Loucy (cell line): ENCODE measurements at regions not wholly inside any gene's neighbourhood (a gene's known extent, or its start where the extent isn't known, plus 50 kb on each side); places are given as distances from the start of the nearest gene placed in this dataset.
A peak's percentile ranks its signal among the peaks of the same experiment; 100 is the strongest.

Experiments used
- H2AFZ ChIP-seq: fragments of 200-600 bp; sonication (generic); 2 replicates; pipeline ENCODE4 v1.6.0; 2016; ENCODE audit warnings: antibody characterized with exemption, mild to moderate bottlenecking, low read length, moderate library complexity
- H3F3A ChIP-seq: fragments of 200-600 bp; 2 replicates; pipeline ENCODE4 v1.6.0; 2016; ENCODE audit warnings: antibody characterized with exemption, low read depth, mild to moderate bottlenecking
- H3K27me3 ChIP-seq: fragments of 200-600 bp; sonication (generic); 2 replicates; pipeline ENCODE4 v1.6.1; 2014; ENCODE audit warnings: low read length, mild to moderate bottlenecking; ENCODE audit not compliant: insufficient read depth, poor library complexity, severe bottlenecking
- H3K36me3 ChIP-seq: fragments of 200-600 bp; sonication (generic); 2 replicates; pipeline ENCODE4 v1.6.1; 2016; ENCODE audit warnings: low read length; ENCODE audit not compliant: insufficient read depth
- H3K4me1 ChIP-seq: fragments of 200-600 bp; sonication (generic); 2 replicates; pipeline ENCODE4 v1.5.1; 2014; ENCODE audit warnings: low read length, mild to moderate bottlenecking; ENCODE audit not compliant: insufficient read depth, poor library complexity, severe bottlenecking
- H3K4me2 ChIP-seq: fragments of 200-600 bp; sonication (generic); 2 replicates; pipeline ENCODE4 v1.6.0; 2014; ENCODE audit warnings: antibody characterized with exemption, low read length, low read depth, mild to moderate bottlenecking; ENCODE audit not compliant: poor library complexity, severe bottlenecking
- H3K4me3 ChIP-seq: fragments of 200-600 bp; sonication (generic); 2 replicates; pipeline ENCODE4 v1.5.1; 2014; ENCODE audit warnings: low read length, mild to moderate bottlenecking, mixed read lengths; ENCODE audit not compliant: poor library complexity, severe bottlenecking
- H3K79me2 ChIP-seq: fragments of 200-600 bp; sonication (generic); 2 replicates; pipeline ENCODE4 v1.6.1; 2014; ENCODE audit warnings: low read length; ENCODE audit not compliant: insufficient read depth
- H3K9ac ChIP-seq: fragments of 200-600 bp; sonication (generic); 2 replicates; pipeline ENCODE4 v1.6.0; 2014; ENCODE audit warnings: mild to moderate bottlenecking, low read depth, low read length, moderate library complexity; ENCODE audit not compliant: poor library complexity, severe bottlenecking
- H3K9me2 ChIP-seq: fragments of 200-600 bp; sonication (generic); replicated peaks from 2 replicates; pipeline ENCODE4 v1.6.1; 2016; ENCODE audit warnings: low read depth, low read length, mixed read lengths
- H3K9me3 ChIP-seq: fragments of 200-600 bp; sonication (generic); 2 replicates; pipeline ENCODE4 v1.6.1; 2014; ENCODE audit warnings: mild to moderate bottlenecking, antibody characterized with exemption, low read length, low read depth; ENCODE audit not compliant: insufficient read depth
- H4K20me1 ChIP-seq: fragments of 200-600 bp; sonication (generic); 2 replicates; pipeline ENCODE4 v1.6.0; 2014; ENCODE audit warnings: antibody characterized with exemption, low read length, mild to moderate bottlenecking; ENCODE audit not compliant: insufficient read depth, poor library complexity, severe bottlenecking
- EZH2phosphoT487 ChIP-seq: fragments of 200-600 bp; IDR thresholded peaks from 2 replicates; pipeline ENCODE4 v1.6.1; 2018; ENCODE audit warnings: antibody characterized with exemption, mild to moderate bottlenecking, moderate library complexity, borderline replicate concordance
- TF ChIP-seq, protein P1 (sequence below): fragments of 200-600 bp; sonication (generic); conservative IDR thresholded peaks from 2 replicates; pipeline ENCODE4 v1.5.1; 2014; ENCODE audit warnings: mild to moderate bottlenecking, antibody characterized with exemption, low read length

DNA sequence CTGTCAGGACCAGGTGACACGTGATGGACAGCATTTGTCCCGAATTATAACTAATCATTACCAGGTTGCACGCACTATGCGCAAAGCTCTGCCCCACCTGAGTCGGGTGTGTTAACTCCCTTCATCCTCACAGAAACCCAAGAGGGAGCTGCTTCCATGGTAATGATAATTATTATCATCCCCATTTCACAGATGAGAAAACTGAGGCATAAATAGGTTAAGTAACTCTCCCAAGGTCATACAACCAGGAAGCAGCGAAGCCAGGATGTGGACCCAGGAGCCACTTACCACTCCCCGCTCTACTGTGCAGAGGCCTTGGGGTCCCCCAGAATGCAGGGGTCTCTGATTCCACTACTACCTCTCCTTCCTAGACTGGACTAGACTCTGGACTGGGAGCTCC lies 76.7 kb upstream of the TARDBP start:
- no peak overlapping the region for H2AFZ ChIP-seq
- H3K36me3 ChIP-seq, result no peaks in the 10 kb centered on the region
- no peaks in the 10 kb centered on the region for H3K9me3 ChIP-seq
- peaks cover 13% of the 10 kb centered on the region; the same call in 1 of the 2 replicates for H3K79me2 ChIP-seq
- H3K4me2 ChIP-seq, result no peak overlapping the region
- H3K9ac ChIP-seq, result no peak overlapping the region
- H3K9me2 ChIP-seq, result no peaks in the 10 kb centered on the region
- no peak overlapping the region for H3K4me3 ChIP-seq
- peaks cover 71% of the 10 kb centered on the region for H3K4me1 ChIP-seq
- H3F3A ChIP-seq, result peaks cover 7% of the 10 kb centered on the region; the same call in 1 of the 2 replicates
- H4K20me1 ChIP-seq, result no peaks in the 10 kb centered on the region
- H3K27me3 ChIP-seq, result no peaks in the 10 kb centered on the region
- TF ChIP-seq, protein P1, sequence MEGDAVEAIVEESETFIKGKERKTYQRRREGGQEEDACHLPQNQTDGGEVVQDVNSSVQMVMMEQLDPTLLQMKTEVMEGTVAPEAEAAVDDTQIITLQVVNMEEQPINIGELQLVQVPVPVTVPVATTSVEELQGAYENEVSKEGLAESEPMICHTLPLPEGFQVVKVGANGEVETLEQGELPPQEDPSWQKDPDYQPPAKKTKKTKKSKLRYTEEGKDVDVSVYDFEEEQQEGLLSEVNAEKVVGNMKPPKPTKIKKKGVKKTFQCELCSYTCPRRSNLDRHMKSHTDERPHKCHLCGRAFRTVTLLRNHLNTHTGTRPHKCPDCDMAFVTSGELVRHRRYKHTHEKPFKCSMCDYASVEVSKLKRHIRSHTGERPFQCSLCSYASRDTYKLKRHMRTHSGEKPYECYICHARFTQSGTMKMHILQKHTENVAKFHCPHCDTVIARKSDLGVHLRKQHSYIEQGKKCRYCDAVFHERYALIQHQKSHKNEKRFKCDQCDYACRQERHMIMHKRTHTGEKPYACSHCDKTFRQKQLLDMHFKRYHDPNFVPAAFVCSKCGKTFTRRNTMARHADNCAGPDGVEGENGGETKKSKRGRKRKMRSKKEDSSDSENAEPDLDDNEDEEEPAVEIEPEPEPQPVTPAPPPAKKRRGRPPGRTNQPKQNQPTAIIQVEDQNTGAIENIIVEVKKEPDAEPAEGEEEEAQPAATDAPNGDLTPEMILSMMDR, result no peak
- no peak for TF ChIP-seq EZH2phosphoT487

DNA sequence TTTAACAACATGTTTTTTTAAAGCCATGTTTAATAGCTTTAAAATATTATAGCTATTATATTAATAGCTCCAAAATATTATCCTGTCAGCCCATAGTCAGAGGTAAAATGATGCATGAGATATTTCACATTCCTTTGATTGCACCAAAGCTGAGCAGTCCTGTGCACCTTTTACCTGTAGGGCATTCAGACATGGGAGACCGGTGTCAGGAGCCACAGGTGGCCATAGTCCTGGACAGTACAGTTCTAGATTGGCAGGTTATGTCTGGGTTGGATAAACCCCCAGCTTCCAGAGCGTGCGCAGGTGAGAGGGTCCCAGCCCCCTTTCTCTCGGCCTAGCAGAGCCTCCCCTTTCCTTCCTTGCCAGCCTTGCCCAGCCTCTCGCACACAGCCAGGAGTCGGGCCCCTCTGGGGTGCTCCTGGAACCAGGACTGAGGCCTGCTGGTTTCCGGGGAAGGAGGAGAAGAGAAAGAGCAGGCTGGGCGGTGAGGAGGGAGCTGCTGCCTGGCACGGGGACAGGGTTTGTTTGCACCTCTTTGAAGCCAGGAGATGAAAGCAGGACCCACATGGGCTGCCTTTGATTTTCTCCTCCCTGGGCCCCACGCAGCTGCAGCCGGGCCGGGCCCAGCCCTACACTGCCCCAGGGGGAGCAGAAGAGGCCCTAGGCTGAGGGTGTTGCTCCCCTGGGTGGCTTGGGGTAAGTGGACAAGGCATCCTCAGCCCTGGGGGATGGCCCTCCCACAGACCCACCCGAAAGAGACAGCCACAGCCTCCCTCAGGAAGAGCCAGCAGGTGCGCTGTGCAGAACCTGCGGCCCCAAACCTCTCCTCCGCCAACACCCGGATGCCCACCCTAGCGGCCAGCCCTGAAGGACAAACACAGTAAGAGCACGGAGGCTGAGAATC lies 75.2 kb upstream of the TARDBP start:
- Histone ChIP-seq H3K9me2 (no peaks in the 10 kb centered on the region), H3F3A (peaks cover 12% of the 10 kb centered on the region; the same call in 1 of the 2 replicates), H2AFZ (no peak overlapping the region), H3K4me1 (peaks cover 68% of the 10 kb centered on the region), H3K79me2 (peaks cover 13% of the 10 kb centered on the region; the same call in 1 of the 2 replicates), H3K4me3 (peak overlapping the region; percentile 24), H3K4me2 (peak overlapping the region; percentile 51), H3K36me3 (no peaks in the 10 kb centered on the region), H3K9me3 (no peaks in the 10 kb centered on the region), H3K9ac (peak overlapping the region; percentile 42), H4K20me1 (no peaks in the 10 kb centered on the region), H3K27me3 (no peaks in the 10 kb centered on the region)
- TF ChIP-seq, protein P1, result no peak
- TF ChIP-seq EZH2phosphoT487, result no peak

DNA sequence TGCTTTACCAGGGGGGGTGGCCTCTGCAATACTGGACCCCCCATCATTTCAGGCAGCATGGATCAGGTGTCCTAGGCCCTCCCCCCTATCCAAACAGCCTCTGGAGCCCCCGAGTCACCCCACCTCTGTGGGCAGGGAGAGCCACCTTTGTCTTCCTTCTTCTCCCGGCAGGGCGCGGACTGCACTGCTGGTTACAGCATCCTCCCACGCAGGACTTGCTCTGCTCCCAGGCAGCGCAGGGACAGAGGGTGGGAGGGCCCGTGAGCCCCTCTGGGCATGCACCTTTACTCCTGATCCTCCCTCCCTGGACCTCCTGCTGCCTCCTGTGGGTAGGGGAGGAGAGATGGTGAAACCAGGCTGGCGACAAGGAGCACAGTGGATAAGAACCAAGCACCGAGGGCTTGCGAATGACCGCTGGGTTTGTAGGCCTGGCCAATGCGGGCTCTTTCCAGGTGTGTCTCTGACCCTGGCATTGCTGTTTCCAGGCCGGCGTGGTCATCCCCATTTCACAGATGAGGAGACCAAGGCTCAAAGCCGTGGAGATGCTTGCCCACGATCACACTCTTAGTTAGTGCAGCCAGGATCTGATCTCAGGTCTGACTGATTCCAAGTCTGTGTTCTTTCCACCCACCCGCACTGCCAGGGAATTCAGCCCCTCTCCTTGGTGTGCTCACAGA lies 73.6 kb upstream of the TARDBP start:
- Histone ChIP-seq H3K79me2 (peaks cover 13% of the 10 kb centered on the region; the same call in 1 of the 2 replicates), H3K4me3 (peak overlapping the region; percentile 68), H3K9me2 (no peaks in the 10 kb centered on the region), H3K9me3 (no peaks in the 10 kb centered on the region), H3K4me2 (peak overlapping the region; percentile 86), H3K9ac (peak overlapping the region; percentile 87), H4K20me1 (no peaks in the 10 kb centered on the region), H3K27me3 (no peaks in the 10 kb centered on the region), H3F3A (peaks cover 12% of the 10 kb centered on the region; the same call in 1 of the 2 replicates), H3K36me3 (no peaks in the 10 kb centered on the region), H3K4me1 (peaks cover 59% of the 10 kb centered on the region), H2AFZ (no peak overlapping the region)
- TF ChIP-seq EZH2phosphoT487, result no peak
- TF ChIP-seq, protein P1, result no peak
